ENCODE measurements at regions not wholly inside any gene's neighbourhood (a gene's known extent, or its start where the extent isn't known, plus 50 kb on each side); places are given as distances from the start of the nearest gene placed in this dataset.

GRCh38 chr21:39088831-39089380, 94.3 kb downstream of the PSMG1 start:
- TF ChIP-seq CTCF (IDR thresholded peaks at IDR 0.05; ENCODE audit: borderline replicate concordance, extremely low read depth, low read length, poor library complexity, severe bottlenecking) (peak; percentile 20), EZH2 (IDR thresholded peaks at IDR 0.05; ENCODE audit: borderline replicate concordance, low read depth, low read length, severe bottlenecking) (no peak)
